ENCODE measurements at regions not wholly inside any gene's neighbourhood (a gene's known extent, or its start where the extent isn't known, plus 50 kb on each side); places are given as distances from the start of the nearest gene placed in this dataset.

DNA sequence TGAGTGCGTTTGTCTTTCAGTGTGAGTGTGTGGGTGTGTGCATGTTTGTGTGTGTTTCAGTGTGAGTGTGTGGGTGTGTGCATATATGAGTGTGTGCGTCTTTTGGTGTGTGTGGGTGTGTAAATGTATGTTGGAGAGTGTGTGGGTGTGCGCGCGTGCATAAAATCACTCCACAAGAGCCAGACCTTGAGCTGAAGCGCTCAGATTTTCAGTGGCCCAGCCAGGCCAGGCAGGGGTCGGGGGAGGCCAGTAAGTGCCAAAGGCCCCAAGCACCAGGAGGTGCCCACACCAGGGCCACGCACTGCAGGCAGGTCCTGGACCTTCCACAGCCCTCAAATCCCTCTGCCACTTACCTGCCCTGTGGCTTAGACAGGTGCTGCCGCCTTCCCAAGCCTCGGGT is 184.0 kb downstream of the SOX9 start:
- no peak overlapping the region for H3K27ac Mint-ChIP-seq
- H3K4me3 Mint-ChIP-seq, result no peak overlapping the region
- peaks cover 15% of the 10 kb centered on the region for H3K27me3 Mint-ChIP-seq (ENCODE audit: insufficient read depth)
- H3K4me1 Mint-ChIP-seq, result no peaks in the 10 kb centered on the region
- H3K36me3 Mint-ChIP-seq (ENCODE audit: low read depth), result no peaks in the 10 kb centered on the region
- Histone ChIP-seq H3K27me3 (ENCODE audit: control insufficient read depth, insufficient read depth, low read length, poor library complexity, severe bottlenecking) (peaks cover 12% of the 10 kb centered on the region), H3K36me3 (ENCODE audit: control insufficient read depth, insufficient read depth, low read length) (no peaks in the 10 kb centered on the region), H3K4me1 (ENCODE audit: control insufficient read depth, insufficient read depth, low read length) (no peaks in the 10 kb centered on the region), H3K9me3 (ENCODE audit: control insufficient read depth, low read length) (no peaks in the 10 kb centered on the region), H3K9ac (ENCODE audit: extremely low read depth, low read length, poor library complexity, severe bottlenecking) (no peak overlapping the region), H3K4me3 (ENCODE audit: low read length) (no peak overlapping the region), H3K27ac (ENCODE audit: low read depth, low read length) (no peak overlapping the region)
- TF ChIP-seq, protein P1, sequence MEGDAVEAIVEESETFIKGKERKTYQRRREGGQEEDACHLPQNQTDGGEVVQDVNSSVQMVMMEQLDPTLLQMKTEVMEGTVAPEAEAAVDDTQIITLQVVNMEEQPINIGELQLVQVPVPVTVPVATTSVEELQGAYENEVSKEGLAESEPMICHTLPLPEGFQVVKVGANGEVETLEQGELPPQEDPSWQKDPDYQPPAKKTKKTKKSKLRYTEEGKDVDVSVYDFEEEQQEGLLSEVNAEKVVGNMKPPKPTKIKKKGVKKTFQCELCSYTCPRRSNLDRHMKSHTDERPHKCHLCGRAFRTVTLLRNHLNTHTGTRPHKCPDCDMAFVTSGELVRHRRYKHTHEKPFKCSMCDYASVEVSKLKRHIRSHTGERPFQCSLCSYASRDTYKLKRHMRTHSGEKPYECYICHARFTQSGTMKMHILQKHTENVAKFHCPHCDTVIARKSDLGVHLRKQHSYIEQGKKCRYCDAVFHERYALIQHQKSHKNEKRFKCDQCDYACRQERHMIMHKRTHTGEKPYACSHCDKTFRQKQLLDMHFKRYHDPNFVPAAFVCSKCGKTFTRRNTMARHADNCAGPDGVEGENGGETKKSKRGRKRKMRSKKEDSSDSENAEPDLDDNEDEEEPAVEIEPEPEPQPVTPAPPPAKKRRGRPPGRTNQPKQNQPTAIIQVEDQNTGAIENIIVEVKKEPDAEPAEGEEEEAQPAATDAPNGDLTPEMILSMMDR (conservative IDR thresholded peaks at IDR 0.05), result no peak
- H3K9me3 Mint-ChIP-seq, result no peaks in the 10 kb centered on the region
- no peak for DNase-seq
- 90 to 95% methylated on average over 3 to 10 of the region's 10 CpGs for WGBS, 2 experiments (ENCODE audit: insufficient coverage in 1 of 2, insufficient read length in 1 of 2)

DNA sequence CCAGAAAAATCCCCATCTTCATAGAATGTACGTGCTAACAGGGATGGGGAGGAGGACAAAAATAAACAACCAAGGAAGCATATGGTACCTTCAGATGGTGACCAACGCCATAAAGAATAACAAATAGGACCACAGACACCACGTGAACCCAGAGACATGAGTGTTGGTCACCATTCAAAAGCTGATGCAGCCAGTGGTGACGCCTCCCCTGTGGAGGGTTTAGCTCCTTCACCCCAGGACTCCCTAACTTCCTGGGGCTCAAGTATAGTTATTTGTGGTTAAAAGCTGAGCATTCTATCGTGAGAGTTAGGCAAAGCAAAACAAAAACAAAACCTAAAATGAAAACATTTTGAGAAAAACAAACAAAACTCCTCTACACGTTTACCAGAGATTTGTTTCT is 184.7 kb downstream of the SOX9 start:
- no peaks in the 10 kb centered on the region for H3K4me1 Mint-ChIP-seq
- no peak overlapping the region for H3K27ac ChIP-seq (ENCODE audit: low read depth, low read length)
- no peak overlapping the region for H3K4me3 Mint-ChIP-seq
- TF ChIP-seq, protein P1 (conservative IDR thresholded peaks at IDR 0.05), result no peak
- no peak overlapping the region for H3K4me3 ChIP-seq (ENCODE audit: low read length)
- WGBS, 2 experiments (ENCODE audit: insufficient coverage in 1 of 2, insufficient read length in 1 of 2), result 85 to 89% methylated on average over 3 to 5 of the region's 6 CpGs
- peaks cover 18% of the 10 kb centered on the region for H3K27me3 Mint-ChIP-seq (ENCODE audit: insufficient read depth)
- no peaks in the 10 kb centered on the region for H3K36me3 ChIP-seq (ENCODE audit: control insufficient read depth, insufficient read depth, low read length)
- H3K4me1 ChIP-seq (ENCODE audit: control insufficient read depth, insufficient read depth, low read length), result no peaks in the 10 kb centered on the region
- no peaks in the 10 kb centered on the region for H3K9me3 ChIP-seq (ENCODE audit: control insufficient read depth, low read length)
- DNase-seq, result no peak
- H3K27me3 ChIP-seq (ENCODE audit: control insufficient read depth, insufficient read depth, low read length, poor library complexity, severe bottlenecking), result peaks cover 12% of the 10 kb centered on the region
- no peaks in the 10 kb centered on the region for H3K9me3 Mint-ChIP-seq
- H3K36me3 Mint-ChIP-seq (ENCODE audit: low read depth), result no peaks in the 10 kb centered on the region
- no peak overlapping the region for H3K9ac ChIP-seq (ENCODE audit: extremely low read depth, low read length, poor library complexity, severe bottlenecking)
- H3K27ac Mint-ChIP-seq, result no peak overlapping the region

DNA sequence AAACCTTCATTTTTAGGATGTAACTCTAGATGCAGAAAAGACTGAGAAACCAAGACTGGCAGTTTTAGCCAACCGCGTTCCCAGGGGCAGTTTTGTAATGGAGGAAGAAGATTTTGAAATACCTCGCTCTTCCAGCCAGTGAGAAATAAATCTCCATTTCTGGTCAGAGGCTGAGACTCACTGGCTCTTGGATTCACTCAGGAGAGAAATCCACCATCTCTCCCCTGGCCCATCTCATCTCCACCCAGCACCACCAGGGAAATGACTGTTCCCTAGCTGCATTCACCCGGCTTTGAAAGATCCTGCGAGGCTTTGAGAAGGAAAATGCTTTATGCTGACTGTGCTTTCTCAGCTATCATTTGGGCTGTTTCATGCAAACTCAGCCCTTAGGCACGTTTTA is 185.2 kb downstream of the SOX9 start:
- Histone ChIP-seq H3K4me1 (ENCODE audit: control insufficient read depth, insufficient read depth, low read length) (no peaks in the 10 kb centered on the region), H3K27ac (ENCODE audit: low read depth, low read length) (no peak overlapping the region), H3K9ac (ENCODE audit: extremely low read depth, low read length, poor library complexity, severe bottlenecking) (no peak overlapping the region), H3K27me3 (ENCODE audit: control insufficient read depth, insufficient read depth, low read length, poor library complexity, severe bottlenecking) (peaks cover 12% of the 10 kb centered on the region), H3K9me3 (ENCODE audit: control insufficient read depth, low read length) (no peaks in the 10 kb centered on the region), H3K4me3 (ENCODE audit: low read length) (no peak overlapping the region), H3K36me3 (ENCODE audit: control insufficient read depth, insufficient read depth, low read length) (no peaks in the 10 kb centered on the region)
- Mint-ChIP-seq H3K9me3 (no peaks in the 10 kb centered on the region), H3K4me1 (no peaks in the 10 kb centered on the region), H3K36me3 (ENCODE audit: low read depth) (no peaks in the 10 kb centered on the region), H3K4me3 (no peak overlapping the region), H3K27me3 (ENCODE audit: insufficient read depth) (peaks cover 18% of the 10 kb centered on the region), H3K27ac (no peak overlapping the region)
- 86 to 90% methylated on average over 5 to 6 of the region's 6 CpGs for WGBS, 2 experiments (ENCODE audit: insufficient coverage in 1 of 2, insufficient read length in 1 of 2)
- DNase-seq, result no peak
- TF ChIP-seq, protein P1 (conservative IDR thresholded peaks at IDR 0.05), result no peak

All from endodermal cell (in vitro differentiated cells).